PFSK-1 (cell line): ENCODE measurements at regions not wholly inside any gene's neighbourhood (a gene's known extent, or its start where the extent isn't known, plus 50 kb on each side); places are given as distances from the start of the nearest gene placed in this dataset.

Experiments used
- POLR2AphosphoS5 ChIP-seq: IDR thresholded peaks from 2 replicates; pipeline ENCODE4 v1.6.1; 2012; ENCODE audit warnings: low read depth, mild to moderate bottlenecking, control low read depth, low read length, moderate library complexity
- TAF1 ChIP-seq: IDR thresholded peaks from 2 replicates; pipeline ENCODE4 v1.6.1; 2012; ENCODE audit warnings: low read length, control low read depth, borderline replicate concordance; ENCODE audit not compliant: insufficient read depth
- TF ChIP-seq, protein P1 (sequence below), 2 experiments: IDR thresholded peaks; 2 replicates each; pipeline versions ENCODE4 v1.6.1 to v1.8.0; 2011 to 2012; ENCODE audit warnings: low read depth in 2 of 2, low read length in 2 of 2, control low read depth in 1 of 2, inconsistent platforms in 1 of 2, mild to moderate bottlenecking in 1 of 2, moderate library complexity in 1 of 2; ENCODE audit not compliant: insufficient read depth in 1 of 2

DNA sequence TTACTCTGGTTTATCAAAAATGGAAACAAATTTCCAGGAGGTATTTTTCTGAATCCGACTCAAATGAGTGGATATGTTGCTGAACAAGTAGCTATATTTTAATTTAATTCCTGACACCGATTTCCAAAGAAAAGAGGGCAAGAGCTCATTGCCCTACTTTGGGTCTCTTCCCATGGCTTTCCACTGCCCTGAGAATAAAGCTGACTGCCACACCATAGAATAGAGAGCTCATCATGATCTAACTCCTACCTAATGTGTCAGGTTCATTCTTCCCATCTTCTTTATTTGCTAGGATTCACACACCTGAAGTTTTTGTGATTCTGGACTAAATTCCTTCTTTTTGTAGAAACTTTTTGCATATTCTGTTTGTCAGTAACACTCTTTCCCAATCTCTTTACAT, 792.1 kb downstream of the DTWD2 start:
- TF ChIP-seq POLR2AphosphoS5 (no peak), TAF1 (no peak)
- TF ChIP-seq, protein P1, sequence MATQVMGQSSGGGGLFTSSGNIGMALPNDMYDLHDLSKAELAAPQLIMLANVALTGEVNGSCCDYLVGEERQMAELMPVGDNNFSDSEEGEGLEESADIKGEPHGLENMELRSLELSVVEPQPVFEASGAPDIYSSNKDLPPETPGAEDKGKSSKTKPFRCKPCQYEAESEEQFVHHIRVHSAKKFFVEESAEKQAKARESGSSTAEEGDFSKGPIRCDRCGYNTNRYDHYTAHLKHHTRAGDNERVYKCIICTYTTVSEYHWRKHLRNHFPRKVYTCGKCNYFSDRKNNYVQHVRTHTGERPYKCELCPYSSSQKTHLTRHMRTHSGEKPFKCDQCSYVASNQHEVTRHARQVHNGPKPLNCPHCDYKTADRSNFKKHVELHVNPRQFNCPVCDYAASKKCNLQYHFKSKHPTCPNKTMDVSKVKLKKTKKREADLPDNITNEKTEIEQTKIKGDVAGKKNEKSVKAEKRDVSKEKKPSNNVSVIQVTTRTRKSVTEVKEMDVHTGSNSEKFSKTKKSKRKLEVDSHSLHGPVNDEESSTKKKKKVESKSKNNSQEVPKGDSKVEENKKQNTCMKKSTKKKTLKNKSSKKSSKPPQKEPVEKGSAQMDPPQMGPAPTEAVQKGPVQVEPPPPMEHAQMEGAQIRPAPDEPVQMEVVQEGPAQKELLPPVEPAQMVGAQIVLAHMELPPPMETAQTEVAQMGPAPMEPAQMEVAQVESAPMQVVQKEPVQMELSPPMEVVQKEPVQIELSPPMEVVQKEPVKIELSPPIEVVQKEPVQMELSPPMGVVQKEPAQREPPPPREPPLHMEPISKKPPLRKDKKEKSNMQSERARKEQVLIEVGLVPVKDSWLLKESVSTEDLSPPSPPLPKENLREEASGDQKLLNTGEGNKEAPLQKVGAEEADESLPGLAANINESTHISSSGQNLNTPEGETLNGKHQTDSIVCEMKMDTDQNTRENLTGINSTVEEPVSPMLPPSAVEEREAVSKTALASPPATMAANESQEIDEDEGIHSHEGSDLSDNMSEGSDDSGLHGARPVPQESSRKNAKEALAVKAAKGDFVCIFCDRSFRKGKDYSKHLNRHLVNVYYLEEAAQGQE (IDR thresholded peaks at IDR 0.05; ENCODE audit: insufficient read depth in 1 of 2, low read depth in 2 of 2, low read length in 2 of 2): no peak
